Activated CD8-positive, alpha-beta memory T cell treated with anti-CD3 and anti-CD28 coated beads, Interleukin-2, amount 10 ng/mL, durations not matched to agents 7 days and 5 days (primary cell): ENCODE measurements at regions not wholly inside any gene's neighbourhood (a gene's known extent, or its start where the extent isn't known, plus 50 kb on each side); places are given as distances from the start of the nearest gene placed in this dataset.

ENCODE experiments used
- ATAC-seq: fragments of 150-1000 bp; cut with Tn5 transposase; one replicate; pipeline ENCODE4 v1.10.0; 2021; ENCODE audit warnings: moderate library complexity
- CTCF ChIA-PET: fragments of 350-600 bp; sonication (Branson Sonifier 250); formaldehyde crosslinking; loops from one replicate; lab custom pipeline; 2021; ENCODE audit warnings: antibody characterized with exemption; lab: Charles Lee
- DNase-seq: peaks from one replicate; pipeline ENCODE4 v3.0.0-alpha.2; 2020
- H3K27ac Mint-ChIP-seq: one replicate; pipeline ENCODE4 v1.8.0; 2021; ENCODE audit warnings: mild to moderate bottlenecking, mixed read lengths
- H3K27me3 Mint-ChIP-seq: one replicate; pipeline ENCODE4 v1.8.0; 2021; ENCODE audit warnings: mixed read lengths
- H3K36me3 Mint-ChIP-seq: one replicate; pipeline ENCODE4 v1.8.0; 2021; ENCODE audit warnings: mild to moderate bottlenecking, mixed read lengths
- H3K4me1 Mint-ChIP-seq: one replicate; pipeline ENCODE4 v1.8.0; 2021; ENCODE audit warnings: mixed read lengths
- H3K4me3 Mint-ChIP-seq: one replicate; pipeline ENCODE4 v1.8.0; 2021; ENCODE audit warnings: mild to moderate bottlenecking, moderate library complexity, mixed read lengths
- H3K9me3 Mint-ChIP-seq: one replicate; pipeline ENCODE4 v1.8.0; 2022; ENCODE audit warnings: low read depth, mixed read lengths

- no peak for ATAC-seq
- DNase-seq: no peak
- no peak overlapping the region for H3K27ac Mint-ChIP-seq
- CTCF ChIA-PET: no interaction called here
- H3K4me1 Mint-ChIP-seq: no peaks in the 10 kb centered on the region
- no peaks in the 10 kb centered on the region for H3K27me3 Mint-ChIP-seq
- H3K9me3 Mint-ChIP-seq: peaks cover 3% of the 10 kb centered on the region
- H3K4me3 Mint-ChIP-seq: no peak overlapping the region
- no peaks in the 10 kb centered on the region for H3K36me3 Mint-ChIP-seq
These were observed 519.0 kb upstream of the SEMA6A start for GRCh38 chr5:117093653-117094052.

GRCh38 chr5:117089001-117089400, 514.4 kb upstream of the SEMA6A start:
- DNase-seq: no peak
- Mint-ChIP-seq H3K27me3 (no peaks in the 10 kb centered on the region), H3K27ac (no peak overlapping the region), H3K4me3 (no peak overlapping the region), H3K4me1 (no peaks in the 10 kb centered on the region), H3K36me3 (no peaks in the 10 kb centered on the region), H3K9me3 (no peaks in the 10 kb centered on the region)
- CTCF ChIA-PET: no interaction called here
- no peak for ATAC-seq

GRCh38 chr5:117088176-117088575, 513.6 kb upstream of the SEMA6A start:
- no peaks in the 10 kb centered on the region for H3K27me3 Mint-ChIP-seq
- H3K4me3 Mint-ChIP-seq: no peak overlapping the region
- H3K9me3 Mint-ChIP-seq: no peaks in the 10 kb centered on the region
- H3K4me1 Mint-ChIP-seq: no peaks in the 10 kb centered on the region
- DNase-seq: no peak
- no peak overlapping the region for H3K27ac Mint-ChIP-seq
- CTCF ChIA-PET: no interaction called here
- no peaks in the 10 kb centered on the region for H3K36me3 Mint-ChIP-seq
- ATAC-seq: no peak

- H3K36me3 Mint-ChIP-seq: no peaks in the 10 kb centered on the region
- CTCF ChIA-PET: no interaction called here
These were observed 509.4 kb upstream of the SEMA6A start for GRCh38 chr5:117084067-117084466.

GRCh38 chr5:117082977-117083376, 508.4 kb upstream of the SEMA6A start:
- H3K4me3 Mint-ChIP-seq: no peak overlapping the region
- H3K27me3 Mint-ChIP-seq: no peaks in the 10 kb centered on the region
- H3K4me1 Mint-ChIP-seq: no peaks in the 10 kb centered on the region
- CTCF ChIA-PET: no interaction called here
- H3K36me3 Mint-ChIP-seq: no peaks in the 10 kb centered on the region
- no peak overlapping the region for H3K27ac Mint-ChIP-seq
- ATAC-seq: no peak
- DNase-seq: no peak
- no peaks in the 10 kb centered on the region for H3K9me3 Mint-ChIP-seq

More at GRCh38 chr5:117084067-117084466, 509.4 kb upstream of the SEMA6A start:
- no peak overlapping the region for H3K4me3 Mint-ChIP-seq
- ATAC-seq (no peak), DNase-seq (no peak)
- no peaks in the 10 kb centered on the region for H3K27me3 Mint-ChIP-seq
- H3K9me3 Mint-ChIP-seq: no peaks in the 10 kb centered on the region
- H3K27ac Mint-ChIP-seq: no peak overlapping the region
- H3K4me1 Mint-ChIP-seq: no peaks in the 10 kb centered on the region

GRCh38 chr5:117077142-117077541, 502.5 kb upstream of the SEMA6A start:
- Mint-ChIP-seq H3K4me1 (no peaks in the 10 kb centered on the region), H3K27ac (no peak overlapping the region), H3K36me3 (no peaks in the 10 kb centered on the region), H3K9me3 (no peaks in the 10 kb centered on the region), H3K4me3 (no peak overlapping the region), H3K27me3 (no peaks in the 10 kb centered on the region)
- DNase-seq (no peak), ATAC-seq (no peak)
- CTCF ChIA-PET: no interaction called here

- H3K27ac Mint-ChIP-seq: no peak overlapping the region
These were observed 497.8 kb upstream of the SEMA6A start for GRCh38 chr5:117072439-117072838.

GRCh38 chr5:117065800-117066199, 491.2 kb upstream of the SEMA6A start:
- Mint-ChIP-seq H3K27ac (no peak overlapping the region), H3K36me3 (no peaks in the 10 kb centered on the region), H3K27me3 (no peaks in the 10 kb centered on the region), H3K4me3 (no peak overlapping the region), H3K9me3 (peaks cover 4% of the 10 kb centered on the region), H3K4me1 (no peaks in the 10 kb centered on the region)
- CTCF ChIA-PET: no interaction called here
- no peak for ATAC-seq
- DNase-seq: no peak

More at GRCh38 chr5:117072439-117072838, 497.8 kb upstream of the SEMA6A start:
- Mint-ChIP-seq H3K4me3 (no peak overlapping the region), H3K27me3 (no peaks in the 10 kb centered on the region), H3K4me1 (no peaks in the 10 kb centered on the region), H3K9me3 (peaks cover 2% of the 10 kb centered on the region), H3K36me3 (no peaks in the 10 kb centered on the region)
- DNase-seq (no peak), ATAC-seq (no peak)
- CTCF ChIA-PET: no interaction called here

- no peak for ATAC-seq
- Mint-ChIP-seq H3K27ac (no peak overlapping the region), H3K36me3 (no peaks in the 10 kb centered on the region), H3K27me3 (no peaks in the 10 kb centered on the region), H3K4me3 (no peak overlapping the region), H3K4me1 (no peaks in the 10 kb centered on the region), H3K9me3 (peaks cover 4% of the 10 kb centered on the region)
- no peak for DNase-seq
- CTCF ChIA-PET: no interaction called here
These were observed 490.5 kb upstream of the SEMA6A start for GRCh38 chr5:117065161-117065560.

GRCh38 chr5:117060099-117060498, 485.5 kb upstream of the SEMA6A start:
- Mint-ChIP-seq H3K4me1 (no peaks in the 10 kb centered on the region), H3K4me3 (no peak overlapping the region), H3K27ac (no peak overlapping the region), H3K36me3 (no peaks in the 10 kb centered on the region), H3K9me3 (peaks cover 2% of the 10 kb centered on the region), H3K27me3 (no peaks in the 10 kb centered on the region)
- CTCF ChIA-PET: no interaction called here
- DNase-seq (no peak), ATAC-seq (no peak)

GRCh38 chr5:117058740-117059139, 484.1 kb upstream of the SEMA6A start:
- Mint-ChIP-seq H3K4me3 (no peak overlapping the region), H3K36me3 (no peaks in the 10 kb centered on the region), H3K9me3 (peaks cover 2% of the 10 kb centered on the region), H3K4me1 (no peaks in the 10 kb centered on the region), H3K27ac (no peak overlapping the region), H3K27me3 (no peaks in the 10 kb centered on the region)
- CTCF ChIA-PET: no interaction called here
- DNase-seq (no peak), ATAC-seq (no peak)

- no peaks in the 10 kb centered on the region for H3K36me3 Mint-ChIP-seq
- ATAC-seq (no peak), DNase-seq (no peak)
- no peaks in the 10 kb centered on the region for H3K27me3 Mint-ChIP-seq
- H3K4me1 Mint-ChIP-seq: no peaks in the 10 kb centered on the region
- H3K4me3 Mint-ChIP-seq: no peak overlapping the region
- H3K9me3 Mint-ChIP-seq: peaks cover 3% of the 10 kb centered on the region
- H3K27ac Mint-ChIP-seq: no peak overlapping the region
- CTCF ChIA-PET: no interaction called here
These were observed 480.9 kb upstream of the SEMA6A start for GRCh38 chr5:117055517-117055916.

- no peaks in the 10 kb centered on the region for H3K27me3 Mint-ChIP-seq
- H3K27ac Mint-ChIP-seq: no peak overlapping the region
- DNase-seq: no peak
- H3K36me3 Mint-ChIP-seq: no peaks in the 10 kb centered on the region
- H3K4me1 Mint-ChIP-seq: no peaks in the 10 kb centered on the region
- H3K4me3 Mint-ChIP-seq: no peak overlapping the region
- CTCF ChIA-PET: no interaction called here
- peaks cover 6% of the 10 kb centered on the region for H3K9me3 Mint-ChIP-seq
- no peak for ATAC-seq
These were observed 480.3 kb upstream of the SEMA6A start for GRCh38 chr5:117054911-117055310.

GRCh38 chr5:117054141-117054540, 479.5 kb upstream of the SEMA6A start:
- DNase-seq: no peak
- no peaks in the 10 kb centered on the region for H3K4me1 Mint-ChIP-seq
- no peak for ATAC-seq
- CTCF ChIA-PET: no interaction called here
- H3K27ac Mint-ChIP-seq: no peak overlapping the region
- H3K27me3 Mint-ChIP-seq: no peaks in the 10 kb centered on the region
- peaks cover 6% of the 10 kb centered on the region for H3K9me3 Mint-ChIP-seq
- H3K36me3 Mint-ChIP-seq: no peaks in the 10 kb centered on the region
- no peak overlapping the region for H3K4me3 Mint-ChIP-seq

GRCh38 chr5:117041926-117042595, 467.4 kb upstream of the SEMA6A start:
- Mint-ChIP-seq H3K27me3 (no peaks in the 10 kb centered on the region), H3K4me1 (no peaks in the 10 kb centered on the region), H3K36me3 (no peaks in the 10 kb centered on the region), H3K27ac (no peak overlapping the region), H3K4me3 (no peak overlapping the region), H3K9me3 (peaks cover 2% of the 10 kb centered on the region)
- CTCF ChIA-PET: no interaction called here
- no peak for DNase-seq
- ATAC-seq: no peak
